Spleen (tissue), 11 donors: ENCODE measurements at regions not wholly inside any gene's neighbourhood (a gene's known extent, or its start where the extent isn't known, plus 50 kb on each side); places are given as distances from the start of the nearest gene placed in this dataset.

Experiments used
- DNase-seq: peaks from one replicate; pipeline ENCODE4 v3.0.0-alpha.2; 2020
- H3K27ac ChIP-seq, 8 donors: fragments of 200-600 bp; sonication (generic) in 7 of 8; 1 replicate in 4 of 8; 2 replicates in 4 of 8; pipeline versions ENCODE4 v1.5.0 to v1.8.0; 2016 to 2021; ENCODE audit warnings: inconsistent platforms in 4 of 8, mild to moderate bottlenecking in 4 of 8, moderate library complexity in 1 of 8
- H3K27me3 ChIP-seq, 7 donors: fragments of 200-600 bp; sonication (generic) in 6 of 7; replicated peaks in 1 of 7; 1 replicate in 4 of 7; 2 replicates in 3 of 7; pipeline versions ENCODE4 v1.5.0 to v1.8.0; 2016 to 2021; ENCODE audit warnings: inconsistent platforms in 3 of 7, mild to moderate bottlenecking in 1 of 7
- H3K36me3 ChIP-seq, 6 donors: fragments of 200-600 bp; sonication (generic) in 5 of 6; 1 replicate in 4 of 6; 2 replicates in 2 of 6; pipeline versions ENCODE4 v1.5.0 to v1.8.0; 2016 to 2021; ENCODE audit warnings: inconsistent platforms in 2 of 6
- H3K4me1 ChIP-seq, 6 donors: fragments of 200-600 bp; sonication (generic) in 5 of 6; 1 replicate in 3 of 6; 2 replicates in 3 of 6; pipeline versions ENCODE4 v1.5.0 to v1.8.0; 2016 to 2021; ENCODE audit warnings: inconsistent platforms in 3 of 6
- H3K4me3 ChIP-seq, 8 donors: fragments of 200-600 bp; sonication (generic) in 7 of 8; 1 replicate in 4 of 8; 2 replicates in 4 of 8; pipeline versions ENCODE4 v1.5.0 to v1.8.0; 2016 to 2021; ENCODE audit warnings: inconsistent platforms in 4 of 8, mild to moderate bottlenecking in 4 of 8, moderate library complexity in 2 of 8
- H3K9me3 ChIP-seq, 8 donors: fragments of 200-600 bp; sonication (generic) in 7 of 8; 1 replicate in 4 of 8; 2 replicates in 4 of 8; pipeline versions ENCODE4 v1.5.0 to v1.8.0; 2016 to 2021; ENCODE audit warnings: inconsistent platforms in 4 of 8
- POLR2A ChIP-seq, 3 donors: fragments of 450-650 bp; IDR thresholded peaks; one replicate each; pipeline ENCODE4 v1.5.1; 2017; ENCODE audit warnings: antibody characterized with exemption in 3 of 3, mild to moderate bottlenecking in 1 of 3
- POLR2AphosphoS5 ChIP-seq, 3 donors: sonication (generic); formaldehyde crosslinking; IDR thresholded peaks; one replicate each; pipeline ENCODE4 v1.5.1; 2017; ENCODE audit warnings: antibody characterized with exemption in 3 of 3
- WGBS, 5 donors: extraction: QIAGEN DNeasy Blood & Tissue Kit in 3 of 5; methylation state at CpG; one replicate each; pipeline versions ENCODE4 v1.1.5 to v1.1.7; 2013 to 2018; 5-methylcytosine and 5-hydroxymethylcytosine counted together
- intact Hi-C: fragments of 100-400 bp; cut with DNase I; formaldehyde crosslinking; loops from one replicate; pipeline ENCODE4 v1.15.0; 2023; ENCODE audit warnings: low total_unique reads
- TF ChIP-seq, protein P1 (sequence below), 11 experiments: fragments of 200-600 bp in 7 of 11; fragments of 450-650 bp in 4 of 11; sonication (generic) in 4 of 11; IDR thresholded peaks in 8 of 11; conservative IDR thresholded peaks in 3 of 11; 1 replicate in 7 of 11; 2 replicates in 4 of 11; pipeline versions ENCODE4 v1.4.0 to v1.8.0; 2016 to 2021; ENCODE audit warnings: antibody characterized with exemption in 11 of 11, inconsistent platforms in 4 of 11, mild to moderate bottlenecking in 1 of 11
- donor health status: healthy with polysubstance abuse.
- donor health status: DM: no; HTN: no; CAD: no; lungs with moderate emphysema.
- donor health status: DM: no; HTN: no; CAD: no.
- donor health status: Bipolar disorder and iron deficiency.
- donor health status: healthy.
- donor health status: DM: no; HTN: no; CAD: no.
- donor health status: DM: yes; HTN: yes; CAD: no.

DNA sequence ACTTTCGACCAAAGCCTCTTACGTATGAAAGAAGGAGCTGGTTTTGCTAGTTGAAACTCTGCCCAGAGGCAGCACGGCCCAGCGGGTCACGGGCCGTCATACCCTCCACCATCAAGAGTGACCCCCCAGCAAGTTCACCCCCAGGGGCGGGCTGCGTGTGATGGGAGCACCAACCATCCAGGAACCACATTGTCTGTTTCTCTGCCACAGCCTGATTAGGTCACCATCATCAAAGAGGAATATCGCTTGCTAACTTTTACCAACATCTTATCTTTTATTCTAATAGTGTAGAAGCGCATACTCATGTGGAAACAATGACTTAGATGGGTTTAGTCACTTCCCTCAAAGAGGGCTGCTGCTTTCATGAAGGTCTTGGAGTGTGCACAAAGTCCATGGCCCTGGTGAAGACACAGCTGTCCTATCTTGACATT, 116.6 kb upstream of the SMIM21 start:
- H3K4me1 ChIP-seq: no peaks in the 10 kb centered on the region
- DNase-seq: no peak
- no peaks in the 10 kb centered on the region for H3K9me3 ChIP-seq
- intact Hi-C loops: no loop called here
- no peak overlapping the region for H3K4me3 ChIP-seq
- H3K36me3 ChIP-seq: no peaks in the 10 kb centered on the region
- TF ChIP-seq POLR2AphosphoS5 (IDR thresholded peaks at IDR 0.05) (no peak), POLR2A (IDR thresholded peaks at IDR 0.05) (no peak)
- TF ChIP-seq, protein P1, sequence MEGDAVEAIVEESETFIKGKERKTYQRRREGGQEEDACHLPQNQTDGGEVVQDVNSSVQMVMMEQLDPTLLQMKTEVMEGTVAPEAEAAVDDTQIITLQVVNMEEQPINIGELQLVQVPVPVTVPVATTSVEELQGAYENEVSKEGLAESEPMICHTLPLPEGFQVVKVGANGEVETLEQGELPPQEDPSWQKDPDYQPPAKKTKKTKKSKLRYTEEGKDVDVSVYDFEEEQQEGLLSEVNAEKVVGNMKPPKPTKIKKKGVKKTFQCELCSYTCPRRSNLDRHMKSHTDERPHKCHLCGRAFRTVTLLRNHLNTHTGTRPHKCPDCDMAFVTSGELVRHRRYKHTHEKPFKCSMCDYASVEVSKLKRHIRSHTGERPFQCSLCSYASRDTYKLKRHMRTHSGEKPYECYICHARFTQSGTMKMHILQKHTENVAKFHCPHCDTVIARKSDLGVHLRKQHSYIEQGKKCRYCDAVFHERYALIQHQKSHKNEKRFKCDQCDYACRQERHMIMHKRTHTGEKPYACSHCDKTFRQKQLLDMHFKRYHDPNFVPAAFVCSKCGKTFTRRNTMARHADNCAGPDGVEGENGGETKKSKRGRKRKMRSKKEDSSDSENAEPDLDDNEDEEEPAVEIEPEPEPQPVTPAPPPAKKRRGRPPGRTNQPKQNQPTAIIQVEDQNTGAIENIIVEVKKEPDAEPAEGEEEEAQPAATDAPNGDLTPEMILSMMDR (IDR thresholded peaks at IDR 0.05 in 8 of 11, conservative IDR thresholded peaks at IDR 0.05 in 3 of 11): no peak
- peaks cover 0 to 10% (median 0%) of the 10 kb centered on the region in 7 donors for H3K27me3 ChIP-seq
- H3K27ac ChIP-seq: no peak overlapping the region
- 90 to 95% (median 93%) methylated on average over 9 to 10 of the region's 10 CpGs for WGBS, 5 donors

DNA sequence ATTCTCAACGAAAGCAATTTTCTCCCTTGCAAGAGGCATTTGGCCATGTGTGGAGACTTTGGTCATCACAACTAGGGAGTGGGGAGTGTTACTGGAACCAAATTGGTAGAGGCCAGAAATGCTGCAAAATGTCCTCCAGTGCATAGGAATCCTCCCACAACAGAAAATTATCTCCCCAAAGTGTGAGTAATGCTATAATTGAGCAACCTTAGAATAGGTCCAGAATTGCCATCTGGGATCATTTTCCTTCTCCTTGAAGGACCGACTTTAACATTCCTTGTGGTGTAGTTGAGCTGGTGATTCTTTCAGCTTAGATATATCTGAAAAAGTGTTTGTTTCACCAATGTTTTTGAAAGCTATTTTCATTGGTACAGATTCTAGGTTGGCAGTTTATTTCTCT, 111.2 kb upstream of the SMIM21 start:
- WGBS, 5 donors: 88 to 100% (median 94%) methylated on average over 2 of the region's 2 CpGs
- no peak overlapping the region for H3K4me3 ChIP-seq
- H3K27ac ChIP-seq: no peak overlapping the region
- no peaks in the 10 kb centered on the region for H3K4me1 ChIP-seq
- peaks cover 0 to 10% (median 0%) of the 10 kb centered on the region in 7 donors for H3K27me3 ChIP-seq
- no peaks in the 10 kb centered on the region for H3K36me3 ChIP-seq
- DNase-seq: no peak
- no peaks in the 10 kb centered on the region for H3K9me3 ChIP-seq
- intact Hi-C loops: no loop called here
- TF ChIP-seq POLR2A (IDR thresholded peaks at IDR 0.05) (no peak), POLR2AphosphoS5 (IDR thresholded peaks at IDR 0.05) (no peak)
- TF ChIP-seq, protein P1 (IDR thresholded peaks at IDR 0.05 in 8 of 11, conservative IDR thresholded peaks at IDR 0.05 in 3 of 11): no peak

DNA sequence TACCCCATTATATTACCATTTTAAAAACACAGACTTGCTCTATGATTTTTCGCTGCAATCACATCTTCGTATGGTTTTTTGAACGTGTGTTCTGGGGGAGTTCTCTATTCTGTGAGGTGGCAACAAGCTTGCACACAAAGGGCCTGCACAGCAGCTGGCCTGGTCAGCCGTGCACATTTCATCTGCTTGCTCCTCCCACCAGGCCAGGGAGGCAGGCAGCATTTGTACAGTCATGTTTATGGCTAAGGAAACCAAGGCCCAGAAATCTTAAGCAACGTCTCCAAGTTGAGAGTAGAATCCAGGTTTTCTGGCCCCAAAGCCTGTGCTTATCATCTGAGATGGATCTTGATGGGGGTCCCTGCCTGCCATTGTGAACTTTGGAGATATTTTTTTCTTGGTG, 106.4 kb upstream of the SMIM21 start:
- H3K27ac ChIP-seq: no peak overlapping the region
- no peak for DNase-seq
- WGBS, 5 donors: 78 to 83% (median 80%) methylated on average over 5 of the region's 5 CpGs

DNA sequence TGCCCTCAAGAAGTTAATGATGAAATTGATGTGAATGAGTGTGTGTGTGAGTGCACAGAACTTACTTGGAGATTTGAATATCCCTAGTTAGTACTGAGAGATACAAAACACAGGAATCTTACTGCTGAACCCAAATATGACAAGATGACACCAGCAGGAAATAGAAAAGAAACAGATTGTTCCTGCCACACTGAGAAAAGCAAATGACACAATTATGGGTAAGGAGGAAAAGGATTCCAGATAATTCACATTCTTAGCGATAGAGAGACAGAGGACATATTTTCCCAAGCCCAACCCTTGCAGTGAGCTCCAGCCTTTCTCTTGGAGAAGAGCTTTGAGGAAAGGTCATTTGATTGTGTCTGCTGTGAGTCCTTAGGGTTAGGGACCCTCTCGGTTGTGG, 105.7 kb upstream of the SMIM21 start:
- H3K36me3 ChIP-seq: no peaks in the 10 kb centered on the region
- no peak overlapping the region for H3K4me3 ChIP-seq
- DNase-seq: no peak
- TF ChIP-seq, protein P1 (IDR thresholded peaks at IDR 0.05 in 8 of 11, conservative IDR thresholded peaks at IDR 0.05 in 3 of 11): no peak
- TF ChIP-seq POLR2AphosphoS5 (IDR thresholded peaks at IDR 0.05) (no peak), POLR2A (IDR thresholded peaks at IDR 0.05) (no peak)
- H3K4me1 ChIP-seq: no peaks in the 10 kb centered on the region
- H3K27ac ChIP-seq: no peak overlapping the region
- intact Hi-C loops: no loop called here
- H3K27me3 ChIP-seq: no peaks in the 10 kb centered on the region
- WGBS, 5 donors: 66 to 82% (median 74%) methylated on average over 2 of the region's 2 CpGs
- H3K9me3 ChIP-seq: no peaks in the 10 kb centered on the region

More for the DNA sequence above, 106.4 kb upstream of the SMIM21 start:
- Histone ChIP-seq H3K36me3 (no peaks in the 10 kb centered on the region), H3K9me3 (no peaks in the 10 kb centered on the region), H3K27me3 (no peaks in the 10 kb centered on the region), H3K4me1 (no peaks in the 10 kb centered on the region), H3K4me3 (no peak overlapping the region)
- intact Hi-C loops: no loop called here
- TF ChIP-seq, protein P1 (IDR thresholded peaks at IDR 0.05 in 8 of 11, conservative IDR thresholded peaks at IDR 0.05 in 3 of 11): no peak
- no peak for TF ChIP-seq POLR2AphosphoS5 (IDR thresholded peaks at IDR 0.05)
- TF ChIP-seq POLR2A (IDR thresholded peaks at IDR 0.05): no peak
